Breast epithelium (tissue), 3 donors: ENCODE measurements at regions not wholly inside any gene's neighbourhood (a gene's known extent, or its start where the extent isn't known, plus 50 kb on each side); places are given as distances from the start of the nearest gene placed in this dataset.

Source experiments
- CTCF ChIP-seq, 3 donors: fragments of 450-650 bp; IDR thresholded peaks; one replicate each; pipeline ENCODE4 v1.5.1; 2016 to 2017; ENCODE audit warnings: antibody characterized with exemption in 3 of 3, mild to moderate bottlenecking in 3 of 3, moderate library complexity in 3 of 3
- POLR2A ChIP-seq: fragments of 450-650 bp; IDR thresholded peaks from one replicate; pipeline ENCODE4 v1.6.1; 2016; ENCODE audit warnings: antibody characterized with exemption, mild to moderate bottlenecking, moderate library complexity
- POLR2AphosphoS5 ChIP-seq, 3 donors: sonication (generic); formaldehyde crosslinking; IDR thresholded peaks; one replicate each; pipeline ENCODE4 v1.6.1; 2017; ENCODE audit warnings: antibody characterized with exemption in 3 of 3

DNA sequence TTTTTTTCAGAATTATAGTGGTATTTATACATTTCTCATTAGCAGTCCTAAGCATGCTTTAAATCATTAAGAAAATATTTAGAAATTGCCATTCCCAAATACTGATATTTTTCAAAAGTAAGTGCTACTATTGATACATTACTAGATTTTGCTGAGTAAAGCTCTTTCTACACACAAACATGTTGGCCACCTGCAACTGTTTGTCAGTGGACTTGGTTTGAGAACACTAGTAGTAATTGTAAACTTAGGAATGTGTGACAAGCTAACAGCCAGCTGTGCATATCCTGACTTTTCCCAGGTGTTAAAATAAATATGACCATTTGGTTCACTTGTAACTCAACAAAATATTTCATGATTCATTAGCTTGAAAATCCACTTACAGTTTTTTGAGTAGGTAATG, 103.1 kb downstream of the MSTN start:
- TF ChIP-seq CTCF (IDR thresholded peaks at IDR 0.05) (no peak), POLR2A (no peak), POLR2AphosphoS5 (IDR thresholded peaks at IDR 0.05) (no peak)
